SJSA1 (cell line): ENCODE measurements at regions not wholly inside any gene's neighbourhood (a gene's known extent, or its start where the extent isn't known, plus 50 kb on each side); places are given as distances from the start of the nearest gene placed in this dataset.

Experiments used
- DNase-seq, 2 experiments: peaks; one replicate each; pipeline ENCODE4 v3.0.0-alpha.2; 2015 to 2020; ENCODE audit warnings: low spot score in 2 of 2, low read depth in 1 of 2
- H3K27ac ChIP-seq: fragments of 250-450 bp; sonication (Bioruptor Pico); 2 replicates; pipeline ENCODE4 v1.5.1; 2020; ENCODE audit warnings: mild to moderate bottlenecking, moderate library complexity
- H3K27me3 ChIP-seq: fragments of 250-450 bp; sonication (Bioruptor Pico); replicated peaks from 2 replicates; pipeline ENCODE4 v1.5.1; 2020; ENCODE audit warnings: mild to moderate bottlenecking, moderate library complexity
- H3K36me3 ChIP-seq: fragments of 250-450 bp; sonication (Bioruptor Pico); 2 replicates; pipeline ENCODE4 v1.5.1; 2020; ENCODE audit warnings: mild to moderate bottlenecking
- H3K4me1 ChIP-seq: fragments of 250-450 bp; sonication (Bioruptor Pico); replicated peaks from 2 replicates; pipeline ENCODE4 v1.6.1; 2021; ENCODE audit warnings: mild to moderate bottlenecking
- H3K4me3 ChIP-seq: fragments of 250-450 bp; sonication (Bioruptor Pico); 2 replicates; pipeline ENCODE4 v1.5.1; 2020; ENCODE audit warnings: mild to moderate bottlenecking
- H3K9me3 ChIP-seq: fragments of 250-450 bp; sonication (Bioruptor Pico); replicated peaks from 2 replicates; pipeline ENCODE4 v1.5.1; 2020; ENCODE audit warnings: mild to moderate bottlenecking

- no peak overlapping the region for H3K27ac ChIP-seq
- H3K27me3 ChIP-seq = no peaks in the 10 kb centered on the region
- H3K4me3 ChIP-seq = no peak overlapping the region
- DNase-seq = no peak
- no peaks in the 10 kb centered on the region for H3K36me3 ChIP-seq
- H3K9me3 ChIP-seq = no peaks in the 10 kb centered on the region
- H3K4me1 ChIP-seq = no peaks in the 10 kb centered on the region
These were observed 50.9 kb downstream of the DISP1 start for GRCh38 chr1:222865718-222866117.

- Histone ChIP-seq H3K4me3 (no peak overlapping the region), H3K4me1 (no peaks in the 10 kb centered on the region), H3K9me3 (no peaks in the 10 kb centered on the region), H3K36me3 (no peaks in the 10 kb centered on the region), H3K27ac (no peak overlapping the region), H3K27me3 (no peaks in the 10 kb centered on the region)
- no peak for DNase-seq
These were observed 52.5 kb downstream of the DISP1 start for GRCh38 chr1:222867316-222867715.

- no peak for DNase-seq
- Histone ChIP-seq H3K27ac (no peak overlapping the region), H3K36me3 (no peaks in the 10 kb centered on the region), H3K9me3 (no peaks in the 10 kb centered on the region), H3K4me1 (no peaks in the 10 kb centered on the region), H3K27me3 (no peaks in the 10 kb centered on the region), H3K4me3 (no peak overlapping the region)
These were observed 61.3 kb downstream of the DISP1 start for GRCh38 chr1:222876182-222876581.

GRCh38 chr1:222877854-222878253 is 63.0 kb downstream of the DISP1 start:
- Histone ChIP-seq H3K36me3 (no peaks in the 10 kb centered on the region), H3K27me3 (no peaks in the 10 kb centered on the region), H3K27ac (no peak overlapping the region), H3K4me3 (no peak overlapping the region), H3K9me3 (no peaks in the 10 kb centered on the region), H3K4me1 (no peaks in the 10 kb centered on the region)
- DNase-seq = no peak

- peak; percentile 10 to 46 for DNase-seq
- Histone ChIP-seq H3K27ac (no peak overlapping the region), H3K9me3 (no peaks in the 10 kb centered on the region), H3K36me3 (no peaks in the 10 kb centered on the region), H3K27me3 (no peaks in the 10 kb centered on the region), H3K4me3 (no peak overlapping the region), H3K4me1 (no peaks in the 10 kb centered on the region)
These were observed 65.7 kb downstream of the DISP1 start for GRCh38 chr1:222880587-222880986.

- H3K36me3 ChIP-seq = no peaks in the 10 kb centered on the region
- H3K27me3 ChIP-seq = no peaks in the 10 kb centered on the region
- H3K4me3 ChIP-seq = no peak overlapping the region
- 0 out of 2 replicates have a peak, but pooled peaks cover 4% of the 10 kb centered on the region for H3K4me1 ChIP-seq
- no peaks in the 10 kb centered on the region for H3K9me3 ChIP-seq
- DNase-seq = no peak
- no peak overlapping the region for H3K27ac ChIP-seq
These were observed 71.5 kb downstream of the DISP1 start for GRCh38 chr1:222886194-222886854.

- Histone ChIP-seq H3K27ac (no peak overlapping the region), H3K36me3 (no peaks in the 10 kb centered on the region), H3K4me3 (no peak overlapping the region), H3K27me3 (no peaks in the 10 kb centered on the region), H3K9me3 (no peaks in the 10 kb centered on the region), H3K4me1 (0 out of 2 replicates have a peak, but pooled peaks cover 4% of the 10 kb centered on the region)
- no peak for DNase-seq
These were observed 72.1 kb downstream of the DISP1 start for GRCh38 chr1:222886878-222887351.

- Histone ChIP-seq H3K4me1 (0 out of 2 replicates have a peak, but pooled peaks cover 4% of the 10 kb centered on the region), H3K4me3 (no peak overlapping the region), H3K9me3 (no peaks in the 10 kb centered on the region), H3K27ac (no peak overlapping the region), H3K36me3 (no peaks in the 10 kb centered on the region), H3K27me3 (no peaks in the 10 kb centered on the region)
- no peak for DNase-seq
These were observed 74.6 kb downstream of the DISP1 start for GRCh38 chr1:222889440-222889839.

GRCh38 chr1:222890716-222891115 is 75.9 kb downstream of the DISP1 start:
- H3K27ac ChIP-seq = no peak overlapping the region
- DNase-seq = no peak
- H3K9me3 ChIP-seq = no peaks in the 10 kb centered on the region
- H3K4me3 ChIP-seq = no peak overlapping the region
- no peaks in the 10 kb centered on the region for H3K27me3 ChIP-seq
- H3K4me1 ChIP-seq = 0 out of 2 replicates have a peak, but pooled peaks cover 4% of the 10 kb centered on the region
- H3K36me3 ChIP-seq = no peaks in the 10 kb centered on the region

GRCh38 chr1:222891578-222891977 is 76.7 kb downstream of the DISP1 start:
- Histone ChIP-seq H3K27ac (no peak overlapping the region), H3K27me3 (no peaks in the 10 kb centered on the region), H3K4me3 (no peak overlapping the region), H3K4me1 (peaks cover 4% of the 10 kb centered on the region; the same call in 1 of the 2 replicates), H3K9me3 (no peaks in the 10 kb centered on the region), H3K36me3 (no peaks in the 10 kb centered on the region)
- DNase-seq = no peak

- H3K36me3 ChIP-seq = no peaks in the 10 kb centered on the region
- no peak overlapping the region for H3K27ac ChIP-seq
- no peak overlapping the region for H3K4me3 ChIP-seq
- H3K27me3 ChIP-seq = no peaks in the 10 kb centered on the region
- DNase-seq = no peak
- H3K4me1 ChIP-seq = peaks cover 10% of the 10 kb centered on the region; the same call in 1 of the 2 replicates
- H3K9me3 ChIP-seq = no peaks in the 10 kb centered on the region
These were observed 77.4 kb downstream of the DISP1 start for GRCh38 chr1:222892137-222892769.

GRCh38 chr1:222893255-222893654 is 78.4 kb downstream of the DISP1 start:
- Histone ChIP-seq H3K9me3 (no peaks in the 10 kb centered on the region), H3K27ac (no peak overlapping the region), H3K4me3 (no peak overlapping the region), H3K27me3 (no peaks in the 10 kb centered on the region), H3K36me3 (no peaks in the 10 kb centered on the region), H3K4me1 (peaks cover 10% of the 10 kb centered on the region; the same call in 1 of the 2 replicates)
- DNase-seq = no peak

- no peak for DNase-seq
- Histone ChIP-seq H3K27ac (no peak overlapping the region), H3K4me1 (peaks cover 6% of the 10 kb centered on the region; the same call in 1 of the 2 replicates), H3K9me3 (no peaks in the 10 kb centered on the region), H3K27me3 (no peaks in the 10 kb centered on the region), H3K36me3 (no peaks in the 10 kb centered on the region), H3K4me3 (no peak overlapping the region)
These were observed 79.5 kb downstream of the DISP1 start for GRCh38 chr1:222894331-222894730.
